DOHH2 (cell line): ENCODE measurements at regions not wholly inside any gene's neighbourhood (a gene's known extent, or its start where the extent isn't known, plus 50 kb on each side); places are given as distances from the start of the nearest gene placed in this dataset.

Experiments
- H3F3A ChIP-seq: fragments of 200-600 bp; sonication (generic), shearing (Covaris generic); 2 replicates; pipeline ENCODE4 v1.6.0; 2016; ENCODE audit warnings: antibody characterized with exemption, mild to moderate bottlenecking; ENCODE audit not compliant: control insufficient read depth, insufficient read depth
- H3K27ac ChIP-seq: fragments of 200-600 bp; sonication (generic); 2 replicates; pipeline ENCODE4 v1.5.1; 2014; ENCODE audit warnings: low read depth, mild to moderate bottlenecking, low read length, moderate library complexity
- H3K27me3 ChIP-seq: fragments of 200-600 bp; sonication (generic); 2 replicates; pipeline ENCODE4 v1.6.1; 2014; ENCODE audit warnings: mild to moderate bottlenecking, low read length, mixed read lengths; ENCODE audit not compliant: control insufficient read depth
- H3K36me3 ChIP-seq: fragments of 200-600 bp; sonication (generic); 2 replicates; pipeline ENCODE4 v1.6.1; 2014; ENCODE audit warnings: mild to moderate bottlenecking, low read length, moderate library complexity, mixed read lengths; ENCODE audit not compliant: control insufficient read depth
- H3K4me1 ChIP-seq: fragments of 200-600 bp; sonication (generic); 2 replicates; pipeline ENCODE4 v1.6.1; 2014; ENCODE audit warnings: mild to moderate bottlenecking, low read length, mixed read lengths; ENCODE audit not compliant: control insufficient read depth
- H3K4me2 ChIP-seq: fragments of 200-600 bp; sonication (generic); 2 replicates; pipeline ENCODE4 v1.6.0; 2014; ENCODE audit warnings: mild to moderate bottlenecking, low read length, moderate library complexity
- H3K4me3 ChIP-seq: fragments of 200-600 bp; sonication (generic); 2 replicates; pipeline ENCODE4 v1.5.1; 2014; ENCODE audit warnings: mild to moderate bottlenecking, low read length, mixed read lengths
- H3K79me2 ChIP-seq: fragments of 200-600 bp; sonication (generic); 2 replicates; pipeline ENCODE4 v1.6.1; 2014; ENCODE audit warnings: mild to moderate bottlenecking, low read length, mixed read lengths; ENCODE audit not compliant: control insufficient read depth
- H3K9me2 ChIP-seq: fragments of 200-600 bp; sonication (generic); replicated peaks from 2 replicates; pipeline ENCODE4 v1.6.1; 2014; ENCODE audit warnings: mild to moderate bottlenecking, low read length, mixed read lengths; ENCODE audit not compliant: control insufficient read depth
- H3K9me3 ChIP-seq: fragments of 200-600 bp; sonication (generic); 2 replicates; pipeline ENCODE4 v1.6.1; 2014; ENCODE audit warnings: antibody characterized with exemption, low read length, mixed read lengths; ENCODE audit not compliant: control insufficient read depth, insufficient read depth
- H4K20me1 ChIP-seq: fragments of 200-600 bp; sonication (generic); 2 replicates; pipeline ENCODE4 v1.6.0; 2014; ENCODE audit warnings: low read depth, mild to moderate bottlenecking, antibody characterized with exemption, low read length, moderate library complexity; ENCODE audit not compliant: control insufficient read depth, insufficient read depth
- EZH2phosphoT487 ChIP-seq: fragments of 200-600 bp; sonication (generic); IDR thresholded peaks from 2 replicates; pipeline ENCODE4 v1.6.1; 2017; ENCODE audit warnings: borderline replicate concordance, mild to moderate bottlenecking, antibody characterized with exemption, low read length, moderate library complexity, mixed read lengths
- TF ChIP-seq, protein P1 (sequence below): fragments of 200-600 bp; sonication (generic); IDR thresholded peaks from one replicate; pipeline ENCODE4 v1.5.1; 2014; ENCODE audit warnings: antibody characterized with exemption, mild to moderate bottlenecking, low read depth, low read length; ENCODE audit not compliant: poor library complexity, severe bottlenecking

DNA sequence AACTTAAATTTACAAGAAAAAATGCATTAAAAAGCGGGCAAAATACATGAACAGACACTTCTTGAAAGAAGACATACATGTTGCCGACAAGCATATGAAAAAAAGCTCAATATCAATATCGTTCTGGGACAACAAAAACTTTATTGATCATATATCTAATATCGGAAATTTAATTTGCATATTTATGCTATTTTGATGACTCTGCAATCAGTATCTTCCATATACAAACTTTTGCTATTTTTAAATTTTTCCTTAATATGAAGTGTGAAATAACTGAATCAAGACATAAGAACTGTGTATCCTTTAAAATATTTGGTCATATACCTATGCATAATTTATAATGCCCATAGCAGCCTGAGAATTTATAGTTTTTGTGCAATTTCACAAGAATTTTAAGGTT is 224.6 kb downstream of the ALX1 start:
- no peaks in the 10 kb centered on the region for H3K36me3 ChIP-seq
- TF ChIP-seq EZH2phosphoT487, result no peak
- TF ChIP-seq, protein P1, sequence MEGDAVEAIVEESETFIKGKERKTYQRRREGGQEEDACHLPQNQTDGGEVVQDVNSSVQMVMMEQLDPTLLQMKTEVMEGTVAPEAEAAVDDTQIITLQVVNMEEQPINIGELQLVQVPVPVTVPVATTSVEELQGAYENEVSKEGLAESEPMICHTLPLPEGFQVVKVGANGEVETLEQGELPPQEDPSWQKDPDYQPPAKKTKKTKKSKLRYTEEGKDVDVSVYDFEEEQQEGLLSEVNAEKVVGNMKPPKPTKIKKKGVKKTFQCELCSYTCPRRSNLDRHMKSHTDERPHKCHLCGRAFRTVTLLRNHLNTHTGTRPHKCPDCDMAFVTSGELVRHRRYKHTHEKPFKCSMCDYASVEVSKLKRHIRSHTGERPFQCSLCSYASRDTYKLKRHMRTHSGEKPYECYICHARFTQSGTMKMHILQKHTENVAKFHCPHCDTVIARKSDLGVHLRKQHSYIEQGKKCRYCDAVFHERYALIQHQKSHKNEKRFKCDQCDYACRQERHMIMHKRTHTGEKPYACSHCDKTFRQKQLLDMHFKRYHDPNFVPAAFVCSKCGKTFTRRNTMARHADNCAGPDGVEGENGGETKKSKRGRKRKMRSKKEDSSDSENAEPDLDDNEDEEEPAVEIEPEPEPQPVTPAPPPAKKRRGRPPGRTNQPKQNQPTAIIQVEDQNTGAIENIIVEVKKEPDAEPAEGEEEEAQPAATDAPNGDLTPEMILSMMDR, result no peak

DNA sequence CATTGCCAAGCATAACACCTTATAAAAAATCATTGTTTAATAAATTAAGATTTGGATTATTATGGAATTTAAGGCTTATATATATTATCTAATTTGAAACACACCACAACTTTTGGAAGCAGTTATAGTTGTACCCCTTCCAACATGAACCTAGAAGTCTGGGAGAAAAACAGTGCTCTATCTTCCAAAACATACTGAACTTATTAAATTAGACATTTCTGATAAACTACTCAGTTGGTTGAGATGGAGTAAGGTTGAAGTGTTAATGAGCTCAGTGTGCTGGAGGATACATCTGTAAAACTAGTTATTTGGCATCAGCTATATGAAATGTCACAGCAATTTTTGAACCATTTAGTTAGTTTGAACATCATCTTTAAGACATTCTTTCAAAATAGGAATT is 227.4 kb downstream of the ALX1 start:
- no peaks in the 10 kb centered on the region for H3K79me2 ChIP-seq
- H3K4me3 ChIP-seq, result no peak overlapping the region
- H3K9me2 ChIP-seq, result no peaks in the 10 kb centered on the region
- H3K36me3 ChIP-seq, result no peaks in the 10 kb centered on the region
- H3K9me3 ChIP-seq, result no peaks in the 10 kb centered on the region
- TF ChIP-seq, protein P1, result no peak
- no peak for TF ChIP-seq EZH2phosphoT487
- no peak overlapping the region for H3K27ac ChIP-seq
- no peaks in the 10 kb centered on the region for H3K4me1 ChIP-seq
- no peaks in the 10 kb centered on the region for H4K20me1 ChIP-seq
- H3F3A ChIP-seq, result no peaks in the 10 kb centered on the region
- no peaks in the 10 kb centered on the region for H3K27me3 ChIP-seq
- no peak overlapping the region for H3K4me2 ChIP-seq

More for the DNA sequence above, 224.6 kb downstream of the ALX1 start:
- Histone ChIP-seq H3K9me2 (no peaks in the 10 kb centered on the region), H3K27ac (no peak overlapping the region), H3K27me3 (no peaks in the 10 kb centered on the region), H3K4me3 (no peak overlapping the region), H3K9me3 (no peaks in the 10 kb centered on the region), H3K4me2 (no peak overlapping the region), H3F3A (no peaks in the 10 kb centered on the region), H3K4me1 (no peaks in the 10 kb centered on the region), H3K79me2 (no peaks in the 10 kb centered on the region), H4K20me1 (no peaks in the 10 kb centered on the region)

DNA sequence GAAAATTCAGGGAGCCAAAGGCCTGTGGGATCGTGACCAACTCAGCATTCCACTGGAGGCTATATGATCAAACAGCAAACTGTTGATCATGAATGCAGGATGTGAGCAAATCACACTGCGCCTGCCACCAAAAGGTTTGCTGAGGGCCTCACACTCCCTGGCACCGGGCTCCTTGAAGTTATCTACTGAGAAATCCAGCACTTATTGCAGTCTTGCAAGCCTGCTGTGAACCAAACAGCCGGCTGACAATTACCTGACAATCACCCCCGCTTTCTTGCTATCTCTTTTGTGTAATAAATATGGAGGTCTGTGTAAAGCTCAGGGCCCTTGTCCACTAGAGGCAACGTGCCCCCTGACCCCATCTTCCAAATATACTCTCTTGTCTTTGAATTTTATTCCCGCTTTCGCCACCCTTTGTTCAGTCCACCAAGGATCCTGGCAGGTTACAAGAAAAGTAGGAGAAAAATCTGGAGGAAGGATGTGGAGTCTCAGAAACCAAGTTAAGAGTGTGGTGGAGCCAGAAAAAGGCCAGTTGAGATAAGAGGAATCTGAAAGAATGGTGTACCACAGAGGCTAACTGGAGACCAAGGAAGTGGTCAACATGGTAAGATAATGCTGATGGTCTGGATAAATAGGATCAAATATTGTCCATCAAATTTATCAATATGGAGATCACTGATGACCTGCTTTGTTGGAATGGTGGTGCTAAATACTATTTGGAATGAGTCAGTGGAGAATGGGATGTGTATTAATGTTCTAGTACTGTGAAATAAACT is 229.2 kb downstream of the ALX1 start:
- no peaks in the 10 kb centered on the region for H3K9me3 ChIP-seq
- no peaks in the 10 kb centered on the region for H3K4me1 ChIP-seq
- no peak for TF ChIP-seq EZH2phosphoT487
- TF ChIP-seq, protein P1, result no peak
- H3K79me2 ChIP-seq, result no peaks in the 10 kb centered on the region
- no peaks in the 10 kb centered on the region for H4K20me1 ChIP-seq
- H3K9me2 ChIP-seq, result no peaks in the 10 kb centered on the region
- H3K4me2 ChIP-seq, result no peak overlapping the region
- no peaks in the 10 kb centered on the region for H3F3A ChIP-seq
- no peaks in the 10 kb centered on the region for H3K36me3 ChIP-seq
- H3K27ac ChIP-seq, result no peak overlapping the region
- H3K4me3 ChIP-seq, result no peak overlapping the region
- H3K27me3 ChIP-seq, result no peaks in the 10 kb centered on the region
